ENCODE measurements at regions not wholly inside any gene's neighbourhood (a gene's known extent, or its start where the extent isn't known, plus 50 kb on each side); places are given as distances from the start of the nearest gene placed in this dataset.

GRCh38 chr12:115416869-115417268 is 732.9 kb upstream of the TBX3 start:
- DNase-seq = no peak

GRCh38 chr12:115413626-115414025 is 729.7 kb upstream of the TBX3 start:
- DNase-seq = no peak

GRCh38 chr12:115412831-115413230 is 728.9 kb upstream of the TBX3 start:
- DNase-seq = no peak

GRCh38 chr12:115411121-115411520 is 727.1 kb upstream of the TBX3 start:
- no peak for DNase-seq

GRCh38 chr12:115408642-115409041 is 724.7 kb upstream of the TBX3 start:
- DNase-seq = no peak

- no peak for DNase-seq
These were observed 723.7 kb upstream of the TBX3 start for GRCh38 chr12:115407723-115408122.

GRCh38 chr12:115407036-115407435 is 723.1 kb upstream of the TBX3 start:
- DNase-seq = no peak

GRCh38 chr12:115405471-115405860 is 721.5 kb upstream of the TBX3 start:
- no peak for DNase-seq

GRCh38 chr12:115404761-115405470 is 720.9 kb upstream of the TBX3 start:
- DNase-seq = no peak

GRCh38 chr12:115403689-115404088 is 719.7 kb upstream of the TBX3 start:
- DNase-seq = no peak

- no peak for DNase-seq
These were observed 719.3 kb upstream of the TBX3 start for GRCh38 chr12:115403253-115403652.

GRCh38 chr12:115402443-115403180 is 718.6 kb upstream of the TBX3 start:
- no peak for DNase-seq

GRCh38 chr12:115401761-115402160 is 717.8 kb upstream of the TBX3 start:
- no peak for DNase-seq

- no peak for DNase-seq
These were observed 716.0 kb upstream of the TBX3 start for GRCh38 chr12:115400011-115400410.

GRCh38 chr12:115398311-115398781 is 714.4 kb upstream of the TBX3 start:
- DNase-seq = no peak

- no peak for DNase-seq
These were observed 712.6 kb upstream of the TBX3 start for GRCh38 chr12:115396567-115396966.

GRCh38 chr12:115394496-115395220 is 710.7 kb upstream of the TBX3 start:
- no peak for DNase-seq

- no peak for DNase-seq
These were observed 704.2 kb upstream of the TBX3 start for GRCh38 chr12:115388139-115388538.

GRCh38 chr12:115387467-115387901 is 703.5 kb upstream of the TBX3 start:
- DNase-seq = no peak

GRCh38 chr12:115386946-115387345 is 703.0 kb upstream of the TBX3 start:
- no peak for DNase-seq

GRCh38 chr12:115385141-115385540 is 701.2 kb upstream of the TBX3 start:
- DNase-seq = no peak

GRCh38 chr12:115384391-115384790 is 700.4 kb upstream of the TBX3 start:
- DNase-seq = no peak

- no peak for DNase-seq
These were observed 699.7 kb upstream of the TBX3 start for GRCh38 chr12:115383668-115384067.

GRCh38 chr12:115382681-115383080 is 698.7 kb upstream of the TBX3 start:
- no peak for DNase-seq

Measured in CD4-positive, alpha-beta T cell treated with Interferon gamma for 1 hour (primary cell).